ENCODE measurements at regions not wholly inside any gene's neighbourhood (a gene's known extent, or its start where the extent isn't known, plus 50 kb on each side); places are given as distances from the start of the nearest gene placed in this dataset.

DNA sequence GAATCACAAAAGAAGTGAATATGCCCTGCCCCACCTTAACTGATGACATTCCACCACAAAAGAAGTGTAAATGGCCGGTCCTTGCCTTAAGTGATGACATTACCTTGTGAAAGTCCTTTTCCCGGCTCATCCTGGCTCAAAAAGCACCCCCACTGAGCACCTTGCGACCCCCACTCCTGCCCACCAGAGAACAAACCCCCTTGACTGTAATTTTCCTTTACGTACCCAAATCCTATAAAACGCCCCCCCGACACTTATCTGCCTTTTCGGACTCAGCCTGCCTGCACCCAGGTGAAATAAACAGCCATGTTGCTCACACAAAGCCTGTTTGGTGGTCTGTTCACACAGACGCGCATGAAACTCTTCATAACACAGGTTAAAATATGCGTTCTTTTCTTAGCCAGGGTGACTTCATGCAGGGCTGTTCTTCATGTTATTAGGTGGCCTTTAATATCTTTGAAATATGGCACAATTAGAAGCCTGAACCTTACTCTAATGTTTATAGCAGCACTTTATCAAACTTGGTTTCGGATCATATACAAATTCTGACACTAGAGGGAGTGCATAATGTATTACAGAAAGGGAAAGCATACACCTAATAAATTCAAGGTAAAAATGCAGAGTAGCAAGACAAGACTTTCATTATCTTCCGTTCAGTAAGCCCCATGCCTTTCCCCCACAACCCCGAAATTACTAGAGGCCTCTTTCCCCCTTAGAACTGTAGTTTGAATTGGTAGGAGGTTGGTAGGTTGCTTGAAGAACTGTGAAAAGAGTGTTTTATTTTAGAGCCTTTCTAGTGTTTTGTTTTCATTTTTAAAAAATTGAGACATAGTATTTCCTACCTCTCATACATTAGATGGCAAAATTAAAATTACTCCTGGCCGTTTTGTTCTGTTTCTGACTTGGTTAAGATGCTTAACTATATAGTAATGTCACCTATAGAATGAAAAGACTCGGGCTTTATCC lies 117.9 kb downstream of the NPY start:
- TF ChIP-seq POLR2AphosphoS5 (IDR thresholded peaks at IDR 0.05; ENCODE audit: low read depth, low read length), result no peak
- no peak for TF ChIP-seq SIN3A (IDR thresholded peaks at IDR 0.05; ENCODE audit: borderline replicate concordance, insufficient read depth, low read length)

Data from PFSK-1 (cell line).